SH-SY5Y (cell line): ENCODE measurements at regions not wholly inside any gene's neighbourhood (a gene's known extent, or its start where the extent isn't known, plus 50 kb on each side); places are given as distances from the start of the nearest gene placed in this dataset.

Experiments
- GATA2 ChIP-seq: IDR thresholded peaks from 2 replicates; pipeline ENCODE4 v1.6.1; 2011; ENCODE audit warnings: mild to moderate bottlenecking, low read depth, low read length
- GATA3 ChIP-seq: IDR thresholded peaks from 2 replicates; pipeline ENCODE4 v1.6.1; 2011; ENCODE audit warnings: low read depth, mild to moderate bottlenecking, low read length, moderate library complexity

DNA sequence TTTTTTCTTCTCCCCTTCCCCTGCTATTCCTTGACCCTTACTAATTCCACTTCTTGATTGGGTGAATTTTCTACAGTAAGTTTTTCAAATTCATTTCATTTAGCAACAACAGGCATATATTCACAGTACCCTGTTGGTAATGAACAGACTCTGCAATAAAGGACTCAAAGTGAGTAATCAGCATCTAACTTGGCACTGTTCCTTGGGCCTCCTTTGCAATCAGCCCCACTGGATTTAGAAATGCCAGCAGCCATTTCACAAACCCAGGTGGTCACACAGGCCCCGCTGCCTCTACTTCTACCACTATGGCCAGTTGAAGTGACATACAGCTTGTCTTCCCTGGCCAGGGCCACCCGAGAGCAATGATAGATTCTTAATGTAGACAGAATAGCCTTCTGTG, 113.8 kb downstream of the CYB561 start:
- TF ChIP-seq GATA2 (no peak), GATA3 (no peak)

GRCh38 chr17:63333869-63334268, 112.2 kb downstream of the CYB561 start:
- TF ChIP-seq GATA2 (no peak), GATA3 (no peak)

- TF ChIP-seq GATA3, result no peak
- TF ChIP-seq GATA2, result no peak
Measured at GRCh38 chr17:63335831-63336230, 110.3 kb downstream of the CYB561 start.

DNA sequence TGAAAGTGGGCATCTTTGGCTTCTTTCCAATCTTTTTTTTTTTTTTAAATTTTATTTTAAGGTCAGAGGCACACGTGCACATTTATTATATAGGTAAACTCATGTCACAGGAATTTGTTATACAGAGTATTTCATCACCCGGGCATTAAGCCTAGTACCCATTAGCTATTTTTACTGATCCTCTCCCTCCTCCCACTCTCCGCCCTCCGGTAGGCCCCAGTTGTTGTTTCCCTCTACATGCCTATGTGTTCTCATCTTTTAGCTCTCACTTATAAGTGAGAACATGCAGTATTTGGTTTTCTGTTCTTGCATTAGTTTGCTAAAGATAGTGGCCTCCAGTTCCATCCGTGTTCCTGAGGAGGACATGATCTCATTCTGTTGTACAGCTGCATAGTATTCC, 108.5 kb downstream of the CYB561 start:
- no peak for TF ChIP-seq GATA3
- no peak for TF ChIP-seq GATA2

DNA sequence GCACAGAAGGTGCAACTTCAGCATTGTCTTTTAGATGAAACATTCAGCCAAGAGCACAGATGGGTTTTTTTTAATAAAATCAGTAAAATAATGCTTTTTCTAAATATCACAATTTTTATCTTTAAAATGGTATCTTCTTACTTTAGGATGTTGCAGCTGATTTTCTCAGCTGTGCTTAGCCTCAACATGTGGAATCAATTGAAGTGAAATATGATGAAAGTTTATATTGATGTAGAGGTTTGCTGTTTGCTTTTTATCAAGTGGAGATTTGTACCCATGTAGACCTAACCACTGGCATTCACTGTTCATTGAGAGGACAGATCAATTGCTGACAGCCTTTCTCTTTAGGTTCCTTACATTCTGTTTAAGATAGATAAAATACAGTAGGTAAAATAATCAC, 107.8 kb downstream of the CYB561 start:
- no peak for TF ChIP-seq GATA2
- no peak for TF ChIP-seq GATA3

GRCh38 chr17:63341276-63341675, 104.8 kb downstream of the CYB561 start:
- no peak for TF ChIP-seq GATA2
- no peak for TF ChIP-seq GATA3

DNA sequence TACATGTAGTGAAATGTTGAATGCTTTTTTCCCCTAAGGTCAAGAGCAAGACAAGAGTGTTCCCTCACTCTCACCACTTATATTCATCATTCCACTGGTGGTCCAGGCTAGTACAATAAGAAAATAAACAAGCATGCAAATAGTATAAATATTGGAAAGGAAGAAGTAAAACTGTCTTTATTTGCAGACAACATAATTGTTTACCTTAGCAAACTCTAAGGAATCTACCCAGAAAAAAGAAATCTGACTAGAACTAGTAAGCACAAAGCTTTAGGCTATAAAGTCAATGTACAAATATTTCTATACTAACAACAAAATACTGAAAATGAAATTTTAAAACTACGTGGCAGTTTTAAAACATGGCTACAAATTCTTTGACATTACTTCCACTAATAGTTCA, 101.7 kb downstream of the CYB561 start:
- TF ChIP-seq GATA3, result no peak
- TF ChIP-seq GATA2, result no peak

- TF ChIP-seq GATA2, result no peak
- TF ChIP-seq GATA3, result no peak
Measured at GRCh38 chr17:63345611-63346010, 100.5 kb downstream of the CYB561 start.

GRCh38 chr17:63347475-63347874, 98.6 kb downstream of the CYB561 start:
- no peak for TF ChIP-seq GATA3
- no peak for TF ChIP-seq GATA2

- TF ChIP-seq GATA2 (no peak), GATA3 (no peak)
Measured at GRCh38 chr17:63349478-63350000, 96.6 kb downstream of the CYB561 start.

DNA sequence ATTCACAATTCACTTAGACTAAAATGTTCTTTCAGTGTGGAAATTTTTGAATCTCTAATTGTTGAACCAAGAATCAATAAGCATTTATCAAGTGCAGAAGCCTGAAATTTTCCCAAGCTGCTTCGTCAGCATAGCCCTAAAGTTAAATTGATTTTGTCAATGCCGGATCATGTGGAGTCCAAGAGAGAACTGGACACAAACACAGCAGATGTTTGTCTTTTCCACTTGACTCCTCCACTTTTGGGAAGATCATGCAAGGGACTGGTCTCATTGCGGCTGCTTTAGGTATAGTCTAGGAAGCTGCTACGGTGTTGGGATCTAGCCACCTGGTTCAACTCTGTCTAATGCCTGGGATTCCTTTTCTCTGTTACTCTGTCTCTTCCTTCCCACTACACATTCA, 95.7 kb downstream of the CYB561 start:
- TF ChIP-seq GATA3 (no peak), GATA2 (no peak)

GRCh38 chr17:63354256-63354655, 91.8 kb downstream of the CYB561 start:
- TF ChIP-seq GATA2, result no peak
- no peak for TF ChIP-seq GATA3

DNA sequence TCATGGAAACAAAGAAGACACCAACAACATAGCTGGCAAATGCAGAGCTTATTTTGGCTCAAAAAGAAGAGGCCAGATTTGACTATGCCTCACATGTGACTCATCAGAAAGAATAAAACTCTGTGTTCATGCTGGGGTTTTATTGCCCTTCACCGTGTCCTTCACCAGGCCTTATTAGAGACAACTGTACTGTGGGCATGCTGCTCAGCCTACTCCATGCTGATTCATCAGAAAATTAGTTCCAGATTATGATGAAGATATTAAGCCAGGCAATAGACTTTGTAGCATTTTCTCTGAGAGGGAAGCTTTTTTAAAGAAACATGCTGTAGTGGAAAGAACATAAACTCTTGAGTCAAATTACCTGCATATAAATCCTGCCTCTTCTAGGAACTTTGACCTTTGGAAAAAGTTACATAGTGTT, 89.8 kb downstream of the CYB561 start:
- TF ChIP-seq GATA2 (no peak), GATA3 (no peak)

GRCh38 chr17:63358111-63358839, 87.8 kb downstream of the CYB561 start:
- TF ChIP-seq GATA3, result 0 out of 2 replicates have a peak, but pooled peaks have one; percentile 43
- TF ChIP-seq GATA2, result no peak

- no peak for TF ChIP-seq GATA2
- TF ChIP-seq GATA3, result no peak
Measured at GRCh38 chr17:63358956-63359355, 87.2 kb downstream of the CYB561 start.
